SK-N-SH (cell line): ENCODE measurements at regions not wholly inside any gene's neighbourhood (a gene's known extent, or its start where the extent isn't known, plus 50 kb on each side); places are given as distances from the start of the nearest gene placed in this dataset.

ENCODE experiments used
- CTCF ChIP-seq: fragments of 200-600 bp; sonication (generic); IDR thresholded peaks from 2 replicates; pipeline ENCODE4 v1.6.1; 2017; ENCODE audit warnings: antibody characterized with exemption, mild to moderate bottlenecking, moderate library complexity
- FOSL2 ChIP-seq: IDR thresholded peaks from 2 replicates; pipeline ENCODE4 v1.4.0; 2012; ENCODE audit warnings: low read depth, mild to moderate bottlenecking, moderate library complexity, borderline replicate concordance
- FOXJ3 ChIP-seq: sonication (generic); formaldehyde crosslinking; IDR thresholded peaks from 2 replicates; pipeline ENCODE4 v1.5.1; 2020; ENCODE audit warnings: mild to moderate bottlenecking, missing genetic modification reagents
- GABPA ChIP-seq: IDR thresholded peaks from 2 replicates; pipeline ENCODE4 v1.4.0; 2012; ENCODE audit warnings: low read depth, mild to moderate bottlenecking
- MAX ChIP-seq: IDR thresholded peaks from 2 replicates; pipeline ENCODE4 v1.4.0; 2012; ENCODE audit warnings: low read depth
- POLR2AphosphoS5 ChIP-seq: IDR thresholded peaks from 2 replicates; pipeline ENCODE4 v1.6.1; 2012; ENCODE audit warnings: low read depth, low read length
- RAD21 ChIP-seq: IDR thresholded peaks from 2 replicates; pipeline ENCODE4 v1.6.1; 2012; ENCODE audit warnings: mild to moderate bottlenecking, low read length
- REST ChIP-seq: IDR thresholded peaks from 2 replicates; pipeline ENCODE4 v1.6.1; 2012; ENCODE audit warnings: mild to moderate bottlenecking, low read depth, low read length, moderate library complexity
- TAF1 ChIP-seq: IDR thresholded peaks from 2 replicates; pipeline ENCODE4 v1.6.1; 2012; ENCODE audit warnings: low read depth, mild to moderate bottlenecking, low read length, moderate library complexity, borderline replicate concordance
- TCF12 ChIP-seq: IDR thresholded peaks from 2 replicates; pipeline ENCODE4 v1.4.0; 2012
- YY1 ChIP-seq: IDR thresholded peaks from 2 replicates; pipeline ENCODE4 v1.4.0; 2012; ENCODE audit warnings: low read depth, mild to moderate bottlenecking

DNA sequence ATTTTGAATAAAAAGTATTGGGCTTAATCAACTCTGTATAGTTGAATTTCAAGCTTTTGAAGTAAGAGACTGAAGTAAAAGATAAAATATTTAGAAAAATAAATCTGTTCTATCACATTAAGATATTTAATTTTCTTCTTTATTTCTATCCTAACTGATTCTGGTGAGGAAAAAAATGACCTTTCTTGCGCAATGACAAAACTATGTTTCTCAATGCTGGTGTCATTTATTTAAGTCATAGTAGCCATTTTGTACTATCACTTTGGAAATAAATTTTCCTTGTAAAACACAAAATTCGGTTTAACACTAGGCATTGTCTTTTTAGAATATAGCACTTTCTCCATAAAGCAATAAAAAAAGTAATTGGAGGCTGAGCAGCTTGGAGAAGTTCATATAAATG lies 728.0 kb downstream of the CDH9 start:
- TF ChIP-seq REST (no peak), TAF1 (no peak), YY1 (no peak), MAX (no peak), TCF12 (no peak), GABPA (no peak), FOSL2 (no peak), POLR2AphosphoS5 (no peak), RAD21 (no peak), FOXJ3 (no peak), CTCF (no peak)
